Tibial artery (tissue), 4 donors: ENCODE measurements at regions not wholly inside any gene's neighbourhood (a gene's known extent, or its start where the extent isn't known, plus 50 kb on each side); places are given as distances from the start of the nearest gene placed in this dataset.

Experiments used
- DNase-seq, 2 donors: peaks; one replicate each; pipeline ENCODE4 v3.0.0-alpha.2; 2019
- H3K27ac ChIP-seq, 2 donors: fragments of 200-600 bp; sonication (generic) in 1 of 2; 1 replicate in 1 of 2; 2 replicates in 1 of 2; pipeline ENCODE4 v1.5.1; 2018 to 2019; ENCODE audit warnings: mild to moderate bottlenecking in 1 of 2
- H3K27me3 ChIP-seq, 2 donors: fragments of 200-600 bp; sonication (generic) in 1 of 2; one replicate each; pipeline versions ENCODE4 v1.5.1 to v1.6.0; 2016 to 2019
- H3K36me3 ChIP-seq, 3 donors: fragments of 200-600 bp; sonication (generic) in 2 of 3; one replicate each; pipeline ENCODE4 v1.5.1; 2016 to 2019; ENCODE audit warnings: mild to moderate bottlenecking in 2 of 3
- H3K4me1 ChIP-seq, 4 donors: fragments of 200-600 bp; sonication (generic) in 2 of 4; 1 replicate in 3 of 4; 2 replicates in 1 of 4; pipeline ENCODE4 v1.5.1; 2016 to 2019
- H3K4me3 ChIP-seq, 2 donors: fragments of 200-600 bp; sonication (generic) in 1 of 2; 1 replicate in 1 of 2; 2 replicates in 1 of 2; pipeline ENCODE4 v1.5.1; 2018 to 2019; ENCODE audit warnings: mild to moderate bottlenecking in 2 of 2
- H3K9me3 ChIP-seq, 3 donors: fragments of 200-600 bp; sonication (generic) in 1 of 3; one replicate each; pipeline ENCODE4 v1.5.1; 2016 to 2019
- intact Hi-C: fragments of 100-400 bp; cut with DNase I; formaldehyde crosslinking; loops from one replicate; pipeline ENCODE4 v1.15.0; 2023; ENCODE audit warnings: low total_unique reads
- TF ChIP-seq, protein P1 (sequence below), 2 experiments: fragments of 200-600 bp in 1 of 2; fragments of 450-650 bp in 1 of 2; IDR thresholded peaks; one replicate each; pipeline ENCODE4 v1.5.1; 2017 to 2019; ENCODE audit warnings: antibody characterized with exemption in 2 of 2, mild to moderate bottlenecking in 1 of 2, moderate library complexity in 1 of 2

DNA sequence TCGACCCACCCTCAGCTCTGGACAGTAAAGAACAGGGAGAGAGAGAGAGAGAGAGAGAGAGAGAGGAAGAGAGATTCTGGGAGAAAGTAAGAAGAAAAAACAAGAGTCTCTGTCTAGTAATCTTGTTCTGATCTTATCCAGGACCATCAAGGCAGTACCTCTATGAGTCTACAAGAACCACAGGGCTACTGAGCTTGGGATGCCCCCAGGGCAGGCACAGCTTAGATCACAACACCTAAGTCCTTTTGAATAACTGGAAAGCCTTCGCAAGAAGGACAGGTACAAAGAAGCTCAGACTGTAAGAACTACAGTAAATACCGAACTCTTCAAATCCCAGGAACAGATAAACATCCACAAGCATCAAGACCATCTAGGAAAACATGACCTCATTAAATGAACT is 51.4 kb upstream of the SGPP2 start:
- TF ChIP-seq, protein P1, sequence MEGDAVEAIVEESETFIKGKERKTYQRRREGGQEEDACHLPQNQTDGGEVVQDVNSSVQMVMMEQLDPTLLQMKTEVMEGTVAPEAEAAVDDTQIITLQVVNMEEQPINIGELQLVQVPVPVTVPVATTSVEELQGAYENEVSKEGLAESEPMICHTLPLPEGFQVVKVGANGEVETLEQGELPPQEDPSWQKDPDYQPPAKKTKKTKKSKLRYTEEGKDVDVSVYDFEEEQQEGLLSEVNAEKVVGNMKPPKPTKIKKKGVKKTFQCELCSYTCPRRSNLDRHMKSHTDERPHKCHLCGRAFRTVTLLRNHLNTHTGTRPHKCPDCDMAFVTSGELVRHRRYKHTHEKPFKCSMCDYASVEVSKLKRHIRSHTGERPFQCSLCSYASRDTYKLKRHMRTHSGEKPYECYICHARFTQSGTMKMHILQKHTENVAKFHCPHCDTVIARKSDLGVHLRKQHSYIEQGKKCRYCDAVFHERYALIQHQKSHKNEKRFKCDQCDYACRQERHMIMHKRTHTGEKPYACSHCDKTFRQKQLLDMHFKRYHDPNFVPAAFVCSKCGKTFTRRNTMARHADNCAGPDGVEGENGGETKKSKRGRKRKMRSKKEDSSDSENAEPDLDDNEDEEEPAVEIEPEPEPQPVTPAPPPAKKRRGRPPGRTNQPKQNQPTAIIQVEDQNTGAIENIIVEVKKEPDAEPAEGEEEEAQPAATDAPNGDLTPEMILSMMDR (IDR thresholded peaks at IDR 0.05) = no peak
- intact Hi-C loops = no loop called here
- no peaks in the 10 kb centered on the region for H3K36me3 ChIP-seq
- H3K4me3 ChIP-seq = no peak overlapping the region
- no peaks in the 10 kb centered on the region for H3K9me3 ChIP-seq
- no peaks in the 10 kb centered on the region for H3K4me1 ChIP-seq
- H3K27me3 ChIP-seq = no peaks in the 10 kb centered on the region
- no peak for DNase-seq
- H3K27ac ChIP-seq = no peak overlapping the region
